COLO668 (cell line): ENCODE measurements at regions not wholly inside any gene's neighbourhood (a gene's known extent, or its start where the extent isn't known, plus 50 kb on each side); places are given as distances from the start of the nearest gene placed in this dataset.

Source experiments
- DNase-seq: peaks from one replicate; lab custom pipeline; 2025; ENCODE audit not compliant: unreplicated experiment; lab: John Stamatoyannopoulos, UW

DNA sequence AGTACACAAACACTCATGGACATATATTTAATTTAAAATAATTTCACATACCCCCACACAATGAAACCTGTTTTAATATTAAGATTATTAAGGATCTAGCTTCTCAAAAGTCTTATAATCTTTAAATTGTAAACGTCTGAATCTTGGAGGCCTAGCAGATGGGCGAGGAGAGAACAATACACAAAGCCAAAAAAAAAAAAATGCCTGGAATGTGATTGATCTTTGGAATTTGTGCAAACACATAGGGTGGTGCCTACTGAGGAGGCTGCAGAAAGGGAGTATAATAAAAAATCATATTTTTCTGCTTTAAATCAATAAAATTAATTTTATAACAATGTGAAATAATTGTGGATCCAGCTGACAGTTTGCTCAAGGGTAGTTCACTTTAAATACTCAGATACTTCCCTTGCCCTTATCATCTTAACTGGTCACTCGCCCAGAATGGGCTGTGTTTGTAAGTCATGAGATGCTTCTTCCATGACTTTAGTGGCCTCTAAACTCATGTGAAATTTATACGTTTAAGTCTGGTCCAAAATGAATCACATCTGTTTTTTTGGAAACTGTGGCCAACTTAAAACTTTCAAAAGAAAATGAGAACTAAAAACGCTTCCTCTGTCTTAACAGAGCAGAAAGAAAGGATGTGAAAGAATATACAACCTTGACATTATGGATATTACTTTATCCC lies 802.8 kb upstream of the CXADR start:
- DNase-seq: no peak

GRCh38 chr21:16711757-16712156 lies 801.1 kb upstream of the CXADR start:
- no peak for DNase-seq

DNA sequence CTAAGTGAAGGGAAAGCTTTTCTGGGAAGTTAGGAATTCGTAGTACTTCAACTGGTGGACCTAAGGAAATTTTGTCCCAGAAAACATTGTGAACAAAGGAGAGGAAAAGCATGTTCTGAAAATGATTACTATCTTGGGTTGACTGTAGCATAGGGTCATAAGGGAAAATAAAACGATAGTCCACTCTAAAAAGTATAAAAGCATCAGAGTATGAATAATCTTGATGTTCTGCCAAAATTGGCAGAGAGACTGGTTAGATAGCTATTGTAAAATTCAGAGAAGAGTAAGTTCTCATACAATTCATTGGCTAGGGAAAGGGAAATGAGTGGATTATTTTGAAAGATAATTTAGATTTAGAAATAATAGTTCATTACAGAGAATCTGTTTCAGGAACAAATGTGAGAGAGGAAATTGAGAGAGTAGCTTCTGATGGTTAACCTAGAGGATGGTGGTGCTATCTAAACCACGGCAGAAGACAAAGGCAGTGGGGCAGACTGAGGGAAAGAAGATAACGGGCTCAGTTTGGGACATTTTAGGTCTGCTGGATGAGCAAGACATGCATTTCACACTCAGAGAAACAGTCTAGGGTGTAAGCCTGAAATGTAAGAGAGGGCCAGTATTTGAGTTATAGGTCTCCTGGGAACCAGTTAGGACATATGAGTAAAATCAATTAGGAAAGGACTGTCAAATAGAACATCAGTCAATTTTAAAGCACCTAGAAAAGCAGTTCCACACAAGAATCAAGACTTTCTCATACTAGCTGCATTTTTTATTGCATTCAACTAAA lies 799.3 kb upstream of the CXADR start:
- DNase-seq: no peak

DNA sequence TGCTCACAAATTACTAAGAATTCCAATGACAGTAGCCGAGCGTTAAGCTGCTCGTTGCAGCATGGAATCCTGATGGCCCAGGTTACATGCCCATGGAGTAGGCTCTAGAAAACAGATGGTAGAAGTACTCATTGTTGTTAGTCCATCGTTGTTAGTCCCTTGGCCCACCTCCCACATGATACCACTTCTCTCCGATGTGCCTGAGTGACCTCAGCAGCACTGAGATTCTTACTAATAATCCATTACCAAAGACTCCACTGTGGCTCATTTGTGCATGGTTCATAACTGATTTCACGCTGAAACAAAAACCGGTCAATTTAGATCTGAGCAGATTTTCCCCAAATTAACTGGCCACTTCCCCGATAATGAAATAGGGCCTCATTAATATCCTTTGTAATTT lies 772.3 kb upstream of the CXADR start:
- no peak for DNase-seq

GRCh38 chr21:16741141-16741665 lies 771.6 kb upstream of the CXADR start:
- DNase-seq: no peak

- no peak for DNase-seq
Observed at GRCh38 chr21:16742131-16742641, 770.7 kb upstream of the CXADR start.

GRCh38 chr21:16742741-16743140 lies 770.1 kb upstream of the CXADR start:
- no peak for DNase-seq

DNA sequence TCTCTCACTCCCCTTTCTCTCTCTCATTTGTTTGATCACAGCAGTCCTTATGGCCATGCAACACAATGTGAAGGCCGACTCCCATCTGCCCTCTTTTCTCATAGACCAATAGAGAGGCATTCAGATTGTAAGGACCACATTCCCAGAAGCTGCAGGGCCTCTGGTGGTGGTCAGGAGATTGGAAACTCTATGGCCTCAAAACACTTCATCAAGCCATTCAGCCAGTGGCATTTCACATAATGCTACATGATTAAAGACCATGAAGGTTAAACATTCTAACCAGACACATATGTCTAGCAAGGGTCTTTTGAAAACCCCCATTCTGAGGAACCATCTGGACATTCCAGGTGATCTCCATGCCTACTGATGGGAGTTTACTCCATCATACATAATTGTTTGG lies 769.5 kb upstream of the CXADR start:
- no peak for DNase-seq

DNA sequence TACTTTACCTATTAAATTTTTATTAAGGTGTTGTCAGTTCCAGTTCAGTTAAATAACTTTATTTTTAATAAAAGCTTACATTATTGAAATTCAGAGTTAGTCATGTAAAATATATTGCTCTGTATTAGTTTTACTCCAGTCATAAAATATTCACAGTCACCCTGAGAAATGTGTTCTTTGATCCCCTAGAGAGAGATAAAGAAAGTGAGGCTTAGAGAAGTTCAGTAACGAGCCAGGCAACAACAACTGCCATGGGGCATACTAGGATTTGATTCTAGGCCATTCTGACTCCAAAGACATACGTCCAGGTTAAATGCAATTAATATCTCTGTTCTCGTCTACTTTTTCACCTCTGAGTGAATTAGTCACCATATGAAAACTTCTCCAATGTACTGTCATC lies 761.9 kb upstream of the CXADR start:
- no peak for DNase-seq

- no peak for DNase-seq
Observed at GRCh38 chr21:16751695-16752474, 761.0 kb upstream of the CXADR start.

- DNase-seq: no peak
Observed at GRCh38 chr21:16752475-16752857, 760.4 kb upstream of the CXADR start.

GRCh38 chr21:16755061-16755460 lies 757.8 kb upstream of the CXADR start:
- DNase-seq: no peak

DNA sequence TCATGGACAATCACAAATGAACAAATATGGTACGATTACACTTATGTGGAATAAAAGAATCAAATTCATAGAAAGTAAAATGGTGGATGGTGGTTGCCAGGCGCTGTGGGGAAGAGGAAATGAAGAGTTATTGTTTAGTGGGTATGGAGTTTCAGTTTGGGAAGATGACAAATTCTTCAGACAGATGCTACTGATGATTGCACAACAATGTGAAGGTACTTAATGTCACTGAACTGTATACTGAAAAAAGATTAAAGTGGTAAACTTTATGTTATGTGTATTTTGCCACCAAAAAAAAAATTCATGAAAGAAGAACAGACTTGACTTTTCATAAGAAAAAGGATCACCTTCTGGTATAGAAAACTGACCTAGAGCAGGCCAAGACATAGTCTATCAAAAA lies 745.6 kb upstream of the CXADR start:
- DNase-seq: no peak

- no peak for DNase-seq
Observed at GRCh38 chr21:16768096-16768495, 744.7 kb upstream of the CXADR start.

- no peak for DNase-seq
Observed at GRCh38 chr21:16770266-16770665, 742.6 kb upstream of the CXADR start.

DNA sequence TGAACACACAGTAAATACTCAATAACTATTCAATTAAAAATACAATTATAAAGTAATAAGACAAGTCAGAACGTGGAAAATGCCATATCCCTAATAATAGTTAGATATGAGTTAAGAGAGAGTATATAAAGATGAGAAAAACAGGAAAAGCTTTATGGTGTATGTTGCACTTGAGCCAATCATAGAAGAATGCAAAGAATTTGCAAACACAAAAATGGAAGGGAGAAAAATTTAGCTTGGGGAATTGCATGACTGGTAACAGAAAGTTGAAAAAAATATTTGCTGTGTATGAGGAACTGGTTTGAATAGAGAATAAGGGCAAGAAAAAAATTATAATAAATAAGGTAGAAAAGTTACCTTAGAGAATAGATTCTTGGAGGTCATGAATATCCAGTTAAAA lies 739.6 kb upstream of the CXADR start:
- DNase-seq: no peak

DNA sequence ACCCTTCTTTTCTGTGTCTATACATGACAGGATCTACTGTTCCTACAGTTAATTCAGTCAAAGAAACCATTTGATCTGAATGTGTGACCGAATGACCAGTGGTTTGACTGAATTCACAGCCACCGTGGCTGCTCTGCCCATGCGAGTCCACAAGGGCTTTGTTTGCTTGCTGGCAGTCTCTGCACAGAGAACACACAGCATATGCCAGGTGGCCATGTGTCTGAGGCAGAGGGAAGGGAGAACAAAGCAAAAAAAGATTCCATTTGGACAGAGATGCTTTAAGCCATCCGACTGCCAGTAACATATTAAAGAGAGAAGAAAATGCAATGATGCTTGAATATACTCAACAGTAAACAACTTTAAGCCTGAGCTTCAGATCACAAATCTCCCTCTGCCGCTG lies 737.8 kb upstream of the CXADR start:
- no peak for DNase-seq

DNA sequence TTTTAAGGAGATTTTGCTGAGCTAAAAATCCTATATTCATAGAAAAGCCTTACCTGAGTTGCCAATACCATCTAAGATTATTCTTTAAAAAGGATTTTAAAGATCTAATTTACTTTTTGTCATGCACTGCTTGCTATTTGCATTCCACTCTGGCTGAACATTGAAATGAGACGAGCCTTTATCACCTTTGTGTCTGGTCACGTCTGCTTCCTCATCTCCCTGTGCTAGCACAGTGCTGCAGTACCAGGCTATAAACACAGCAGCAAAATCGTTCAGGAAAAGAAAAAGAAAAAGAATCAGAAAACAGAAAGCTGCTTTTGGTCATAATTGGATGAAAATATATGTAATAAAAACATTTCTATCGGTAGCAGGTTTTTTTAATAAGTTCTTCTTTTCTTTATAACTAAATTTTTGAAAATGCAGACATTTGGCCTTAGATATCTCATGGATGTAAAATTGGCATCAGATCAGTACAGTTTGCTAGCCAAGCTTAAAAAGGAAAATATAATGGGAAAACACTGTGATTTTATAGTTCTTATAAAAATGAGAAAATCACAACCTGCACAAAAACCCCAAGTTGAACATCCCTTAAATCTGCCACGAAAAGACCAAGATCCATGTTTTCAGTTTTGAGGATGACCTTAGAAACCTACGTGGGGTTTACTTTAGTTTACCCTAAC lies 735.7 kb upstream of the CXADR start:
- DNase-seq: no peak

- DNase-seq: no peak
Observed at GRCh38 chr21:16788584-16788983, 724.3 kb upstream of the CXADR start.

DNA sequence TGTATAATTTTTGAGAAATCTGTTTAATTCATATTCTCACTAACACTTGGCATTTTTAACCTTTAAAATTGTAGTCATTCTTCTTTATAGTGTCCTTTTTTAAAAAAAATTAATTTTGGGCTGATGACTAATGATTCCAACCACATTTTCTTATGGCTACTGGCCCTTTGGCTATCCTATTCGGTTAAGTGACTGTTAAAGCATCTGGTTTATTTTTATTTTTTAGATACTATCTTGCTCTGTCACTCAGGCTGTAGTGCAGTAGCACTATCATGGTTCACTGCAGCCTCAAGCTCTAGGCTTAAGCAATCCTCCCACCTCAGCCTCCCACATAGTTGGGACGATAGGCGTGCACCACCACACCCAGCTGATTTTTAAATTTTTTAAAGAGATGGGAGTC lies 723.2 kb upstream of the CXADR start:
- DNase-seq: no peak

DNA sequence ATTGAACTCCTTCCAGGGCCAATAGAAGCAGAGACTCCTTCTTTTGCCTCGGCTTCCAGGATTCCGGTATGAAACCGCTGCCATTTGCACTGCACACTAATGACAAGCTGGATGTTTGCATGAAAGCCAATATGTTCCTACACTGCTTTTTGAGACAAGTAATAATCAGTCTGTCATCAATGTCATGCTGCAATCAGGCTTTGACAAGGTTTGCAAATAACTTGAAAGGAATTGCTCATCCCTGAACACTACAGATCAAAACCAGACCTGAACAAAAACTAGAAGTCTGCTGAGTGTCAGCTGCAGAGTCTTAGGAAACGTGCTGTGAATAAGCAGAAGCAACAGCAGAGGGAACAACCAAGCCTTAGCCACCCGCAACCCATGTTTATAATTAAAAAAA lies 720.7 kb upstream of the CXADR start:
- no peak for DNase-seq
